ENCODE measurements at regions not wholly inside any gene's neighbourhood (a gene's known extent, or its start where the extent isn't known, plus 50 kb on each side); places are given as distances from the start of the nearest gene placed in this dataset.

DNA sequence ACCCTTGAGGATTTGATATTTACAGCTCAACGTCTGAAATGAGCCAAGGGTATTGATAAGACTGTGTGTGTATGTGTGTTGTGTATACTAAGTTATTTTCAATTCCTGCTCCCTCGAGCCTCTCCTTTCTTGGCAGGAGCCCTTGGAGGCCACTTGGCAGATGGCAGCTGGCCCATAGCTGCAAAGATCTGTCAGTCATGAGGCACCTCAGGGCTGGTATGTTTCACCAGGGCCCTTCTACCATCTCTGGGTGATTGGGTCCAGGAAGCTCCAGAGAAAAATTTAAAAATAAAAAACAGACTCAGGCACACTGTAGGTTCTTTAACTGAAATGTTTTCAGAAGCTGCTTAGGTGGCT, 355.7 kb downstream of the HAPSTR1 start:
- TF ChIP-seq, protein P1, sequence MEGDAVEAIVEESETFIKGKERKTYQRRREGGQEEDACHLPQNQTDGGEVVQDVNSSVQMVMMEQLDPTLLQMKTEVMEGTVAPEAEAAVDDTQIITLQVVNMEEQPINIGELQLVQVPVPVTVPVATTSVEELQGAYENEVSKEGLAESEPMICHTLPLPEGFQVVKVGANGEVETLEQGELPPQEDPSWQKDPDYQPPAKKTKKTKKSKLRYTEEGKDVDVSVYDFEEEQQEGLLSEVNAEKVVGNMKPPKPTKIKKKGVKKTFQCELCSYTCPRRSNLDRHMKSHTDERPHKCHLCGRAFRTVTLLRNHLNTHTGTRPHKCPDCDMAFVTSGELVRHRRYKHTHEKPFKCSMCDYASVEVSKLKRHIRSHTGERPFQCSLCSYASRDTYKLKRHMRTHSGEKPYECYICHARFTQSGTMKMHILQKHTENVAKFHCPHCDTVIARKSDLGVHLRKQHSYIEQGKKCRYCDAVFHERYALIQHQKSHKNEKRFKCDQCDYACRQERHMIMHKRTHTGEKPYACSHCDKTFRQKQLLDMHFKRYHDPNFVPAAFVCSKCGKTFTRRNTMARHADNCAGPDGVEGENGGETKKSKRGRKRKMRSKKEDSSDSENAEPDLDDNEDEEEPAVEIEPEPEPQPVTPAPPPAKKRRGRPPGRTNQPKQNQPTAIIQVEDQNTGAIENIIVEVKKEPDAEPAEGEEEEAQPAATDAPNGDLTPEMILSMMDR (conservative IDR thresholded peaks at IDR 0.05; ENCODE audit: low read length) = no peak
- TF ChIP-seq EZH2phosphoT487 (IDR thresholded peaks at IDR 0.05; ENCODE audit: borderline replicate concordance) = no peak
